ENCODE measurements at regions not wholly inside any gene's neighbourhood (a gene's known extent, or its start where the extent isn't known, plus 50 kb on each side); places are given as distances from the start of the nearest gene placed in this dataset.
"Not testable (repeated sequence)": the region's sequence is repeated elsewhere in the genome, so short reads cannot be mapped to it uniquely, and the experiment has no call there.

- no peak for DNase-seq
Observed at GRCh38 chr1:99539131-99539530, 106.8 kb upstream of the PALMD start.

- DNase-seq: peak; percentile 66
Observed at GRCh38 chr1:99540744-99541143, 105.2 kb upstream of the PALMD start.

DNA sequence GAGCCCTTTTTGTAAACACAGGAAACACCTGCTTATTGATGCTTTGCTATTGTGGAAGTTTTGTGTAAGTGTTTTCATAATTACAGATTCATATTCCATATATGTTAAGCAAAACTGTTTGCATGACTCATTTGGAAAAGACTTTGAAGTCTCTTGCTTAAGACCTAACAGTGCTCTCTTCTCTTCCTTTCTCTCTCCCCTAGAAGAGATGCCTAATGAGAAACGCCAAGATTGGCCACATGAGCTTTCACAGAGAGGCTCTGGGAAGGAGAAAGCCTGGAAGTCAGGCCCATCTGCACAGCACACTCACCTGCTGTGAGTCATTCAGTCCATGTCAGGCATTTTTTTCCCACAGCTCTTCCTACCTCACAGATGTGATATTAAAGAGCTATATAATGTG is 101.6 kb upstream of the PALMD start:
- peak; percentile 19 for DNase-seq

DNA sequence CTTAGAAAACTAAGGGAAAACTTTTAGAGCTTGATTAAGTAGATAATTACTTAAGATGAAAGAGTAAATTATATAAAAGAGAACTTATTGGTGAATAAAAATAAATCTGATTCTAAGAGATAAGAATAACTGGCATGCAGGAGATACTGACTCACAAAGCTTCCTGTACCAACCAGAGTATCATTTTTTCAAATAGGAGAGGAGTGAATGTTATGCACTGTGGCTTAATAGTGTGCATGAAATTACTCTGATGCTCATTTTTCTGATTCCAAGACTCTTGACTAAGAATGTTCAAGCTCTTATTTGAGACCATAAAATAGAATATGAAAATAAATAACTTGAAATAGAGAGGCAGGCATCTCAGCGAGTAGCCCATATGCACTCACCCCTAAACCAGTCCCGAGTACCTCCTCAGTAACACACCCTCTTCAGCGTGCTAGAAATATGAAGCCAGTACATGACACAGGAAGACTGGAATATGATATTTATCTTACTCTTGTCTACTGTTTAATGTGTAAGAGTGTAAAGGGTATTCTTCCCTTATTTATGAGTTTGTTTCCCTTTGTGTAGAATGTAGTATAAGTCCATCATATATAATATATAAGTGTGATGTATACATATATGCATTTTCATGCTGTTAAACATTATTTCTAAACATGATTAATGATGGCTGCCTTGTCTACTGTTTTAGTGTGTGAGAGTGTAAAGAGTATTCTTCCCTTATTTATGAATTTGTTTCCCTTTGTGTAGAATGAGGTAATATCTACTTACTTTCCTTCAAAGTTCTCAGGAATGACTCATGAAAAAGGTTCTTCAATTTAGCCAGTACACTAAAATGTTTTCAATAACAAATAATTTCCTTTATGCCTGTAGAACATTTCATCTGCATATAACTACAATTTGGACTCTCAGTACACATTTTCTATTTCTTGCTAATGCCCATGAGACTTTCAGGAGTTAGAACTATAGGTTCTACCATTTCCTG is 99.2 kb upstream of the PALMD start:
- peak; percentile 50 for DNase-seq

- DNase-seq: peak; percentile 54
Observed at GRCh38 chr1:99548943-99549605, 96.8 kb upstream of the PALMD start.

DNA sequence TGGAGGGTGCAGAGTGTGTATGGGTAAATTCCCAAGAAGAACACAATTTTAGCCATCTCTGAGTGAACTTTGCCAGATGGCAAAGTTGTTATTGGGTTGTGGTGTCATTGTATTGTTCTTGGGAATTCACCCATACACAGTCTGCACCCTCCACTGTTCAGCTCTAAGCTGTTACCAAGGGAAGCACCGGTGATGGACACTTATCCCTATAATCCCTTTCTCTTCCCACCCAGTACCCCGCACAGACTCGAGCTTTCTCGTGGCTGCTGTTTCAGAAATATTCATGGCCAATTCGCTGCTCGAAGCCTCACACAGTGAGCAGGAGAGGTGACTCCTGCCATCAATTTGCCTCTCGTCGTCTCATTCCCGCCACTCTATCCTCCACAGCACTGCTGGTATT is 95.7 kb upstream of the PALMD start:
- no peak for DNase-seq

DNA sequence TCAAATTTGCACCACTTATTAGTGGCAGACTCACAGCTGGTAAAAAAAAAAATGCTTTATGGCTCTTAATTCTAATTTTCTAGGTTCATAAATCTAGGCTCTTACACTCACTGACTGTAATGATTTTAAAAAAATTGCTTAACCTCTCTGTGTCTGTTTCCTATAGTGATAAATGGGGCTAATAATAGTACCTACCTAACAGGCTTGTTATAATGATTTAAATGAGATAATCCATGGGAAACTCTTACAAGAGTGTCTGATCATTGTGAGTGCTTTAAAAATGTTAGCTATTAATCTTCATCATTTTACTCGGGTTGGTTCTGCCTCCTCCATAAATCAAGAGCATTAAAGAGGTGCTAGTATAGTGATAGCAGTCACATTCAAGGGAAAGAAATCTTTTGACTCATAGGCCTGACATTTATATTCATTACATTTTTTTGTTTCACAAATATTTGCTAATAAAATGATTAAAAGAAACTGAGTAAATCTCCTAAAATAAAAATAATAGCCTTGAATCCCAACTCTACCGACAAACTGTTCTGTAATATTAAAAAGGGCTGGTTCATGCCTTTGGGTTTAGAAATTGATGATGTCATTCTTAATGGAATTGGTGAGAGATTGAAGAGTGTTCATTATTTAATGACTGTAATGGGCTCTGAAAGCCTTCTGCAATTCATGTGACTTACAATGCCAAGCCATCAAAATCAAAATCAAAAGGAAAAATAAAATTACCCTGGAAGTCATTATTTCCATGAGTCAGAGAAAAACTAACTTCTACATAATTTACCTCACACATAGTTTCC is 93.9 kb upstream of the PALMD start:
- no peak for DNase-seq

DNA sequence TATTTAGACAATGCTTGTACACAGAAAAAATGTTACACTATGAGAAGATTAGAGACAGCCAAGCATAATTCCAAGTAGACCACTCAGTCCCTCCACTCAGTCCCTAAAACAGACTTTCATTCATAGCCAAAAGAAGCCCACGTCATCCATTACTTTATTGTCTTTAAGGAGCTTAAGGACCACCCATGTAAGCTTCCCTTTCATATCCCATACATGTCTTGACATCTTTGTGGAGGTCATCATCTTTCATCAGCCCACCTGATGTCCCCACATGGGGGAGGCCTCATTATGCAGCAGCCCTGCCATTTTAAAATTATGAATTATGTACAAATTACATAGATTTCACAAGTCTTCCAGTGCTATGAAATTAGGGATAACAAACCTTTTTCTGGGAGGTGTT is 92.6 kb upstream of the PALMD start:
- DNase-seq: no peak

- DNase-seq: not testable (repeated sequence)
Observed at GRCh38 chr1:99553819-99554218, 92.1 kb upstream of the PALMD start.

DNA sequence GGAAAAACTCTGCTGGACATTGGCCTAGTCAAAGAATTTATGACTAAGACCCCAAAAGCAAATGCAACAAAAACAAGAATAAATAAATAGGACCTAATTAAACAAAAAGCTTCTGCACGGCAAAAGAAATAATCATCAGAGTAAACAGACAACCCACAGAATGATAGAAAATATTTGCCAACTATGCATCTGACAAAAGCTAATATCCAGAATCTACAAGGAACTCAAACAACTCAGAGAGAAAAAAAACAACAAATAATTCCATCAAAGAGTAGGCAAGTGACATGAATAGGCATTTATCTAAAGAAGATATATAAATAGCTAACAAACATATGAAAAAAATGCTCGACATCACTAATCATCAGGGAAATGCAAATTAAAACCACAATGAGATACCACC is 91.2 kb upstream of the PALMD start:
- DNase-seq: no peak

DNA sequence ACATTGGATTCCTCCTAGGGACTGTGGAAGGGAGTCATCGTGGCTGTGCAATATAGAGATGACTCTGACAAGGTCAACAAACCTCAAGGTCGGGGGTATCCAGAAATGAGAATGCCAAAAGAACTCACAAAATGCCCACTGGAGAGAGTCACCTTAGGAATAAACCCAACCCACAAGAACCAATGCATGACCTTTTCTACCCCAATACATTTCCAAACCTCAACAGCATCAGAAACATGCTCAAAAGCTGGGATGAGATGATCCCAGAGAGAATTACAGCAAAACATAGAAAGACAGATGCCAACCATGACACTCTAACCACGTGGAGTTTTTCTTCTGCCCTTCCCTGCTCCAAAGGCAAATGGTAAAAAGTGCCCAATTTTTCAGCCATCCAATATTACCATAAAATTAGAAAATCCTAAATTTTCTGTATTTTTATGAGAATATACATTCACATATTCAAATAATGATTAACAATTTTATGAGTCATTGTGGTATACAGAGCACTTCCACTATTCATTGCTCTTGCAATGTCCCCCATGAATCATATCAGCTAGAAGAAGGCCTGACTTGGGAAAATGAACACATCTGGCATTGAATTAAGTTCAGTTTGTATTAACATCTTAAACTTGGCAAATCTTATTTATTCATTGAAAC is 88.2 kb upstream of the PALMD start:
- peak; percentile 90 for DNase-seq

DNA sequence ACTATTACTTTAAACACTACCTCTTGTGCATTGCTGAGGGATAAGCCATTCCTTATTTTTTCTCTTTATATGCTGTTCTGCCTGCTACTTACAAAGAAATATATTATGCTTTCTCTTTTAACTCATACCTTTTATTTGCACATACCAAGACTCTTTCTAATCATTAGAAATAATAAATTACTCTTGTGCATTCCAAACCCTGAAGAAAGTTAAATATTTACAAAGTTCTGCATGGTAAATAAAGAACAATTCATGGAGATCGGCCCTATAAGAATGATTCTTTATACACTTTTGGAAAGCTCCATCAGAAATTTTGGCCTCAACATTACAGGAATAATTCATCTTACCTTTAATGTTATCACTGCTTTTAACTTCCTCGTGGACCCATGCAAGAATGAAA is 86.7 kb upstream of the PALMD start:
- no peak for DNase-seq

GRCh38 chr1:99560207-99561040 is 85.5 kb upstream of the PALMD start:
- no peak for DNase-seq

DNA sequence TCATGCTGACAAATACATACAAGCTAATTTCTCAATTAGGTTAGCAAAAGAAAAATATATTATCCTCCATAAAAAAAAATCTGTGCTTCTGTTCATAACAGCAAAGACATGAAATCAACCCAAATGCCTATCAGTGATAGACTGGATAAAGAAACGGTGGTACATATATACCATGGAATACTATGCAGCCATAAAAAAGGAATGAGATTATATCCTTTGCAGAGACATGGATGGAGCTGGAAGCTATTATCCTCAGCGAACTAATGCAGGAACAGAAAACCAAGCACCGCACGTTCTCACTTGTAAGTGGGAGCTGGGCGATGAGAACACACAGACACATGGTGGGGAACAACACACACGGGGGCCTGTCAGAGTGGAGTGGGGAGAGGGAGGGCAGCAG is 84.0 kb upstream of the PALMD start:
- no peak for DNase-seq

DNA sequence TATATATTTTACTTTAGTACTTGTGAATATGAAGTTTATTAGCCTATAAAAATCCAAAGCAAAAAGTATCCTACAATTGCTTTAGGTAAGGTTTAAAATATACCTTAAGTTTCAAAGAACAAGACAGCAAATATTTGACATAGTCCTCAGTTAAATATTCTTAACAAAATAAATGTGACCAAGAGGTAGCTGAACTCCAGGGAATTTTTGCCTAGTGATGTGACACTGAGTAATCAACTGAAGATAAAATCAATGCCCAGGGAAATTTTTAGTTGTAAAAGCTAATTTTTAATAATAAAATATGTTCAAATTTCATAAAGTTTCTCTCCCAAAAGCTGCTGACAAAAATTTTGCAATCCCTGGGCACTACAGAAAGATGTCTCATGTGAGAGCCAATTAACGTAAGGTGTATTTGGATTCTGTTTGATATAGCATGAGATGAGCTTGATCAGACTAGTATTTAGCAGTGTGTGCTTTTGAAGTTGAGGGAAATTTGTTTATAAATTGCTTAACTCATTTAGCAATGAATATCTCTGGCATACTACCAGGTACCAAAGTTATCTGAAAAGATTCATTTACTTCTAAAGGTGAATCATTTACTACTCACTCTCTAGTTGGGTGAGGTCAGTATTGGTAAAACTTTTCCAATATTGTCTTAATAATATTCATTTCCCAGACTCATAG is 80.2 kb upstream of the PALMD start:
- no peak for DNase-seq

DNA sequence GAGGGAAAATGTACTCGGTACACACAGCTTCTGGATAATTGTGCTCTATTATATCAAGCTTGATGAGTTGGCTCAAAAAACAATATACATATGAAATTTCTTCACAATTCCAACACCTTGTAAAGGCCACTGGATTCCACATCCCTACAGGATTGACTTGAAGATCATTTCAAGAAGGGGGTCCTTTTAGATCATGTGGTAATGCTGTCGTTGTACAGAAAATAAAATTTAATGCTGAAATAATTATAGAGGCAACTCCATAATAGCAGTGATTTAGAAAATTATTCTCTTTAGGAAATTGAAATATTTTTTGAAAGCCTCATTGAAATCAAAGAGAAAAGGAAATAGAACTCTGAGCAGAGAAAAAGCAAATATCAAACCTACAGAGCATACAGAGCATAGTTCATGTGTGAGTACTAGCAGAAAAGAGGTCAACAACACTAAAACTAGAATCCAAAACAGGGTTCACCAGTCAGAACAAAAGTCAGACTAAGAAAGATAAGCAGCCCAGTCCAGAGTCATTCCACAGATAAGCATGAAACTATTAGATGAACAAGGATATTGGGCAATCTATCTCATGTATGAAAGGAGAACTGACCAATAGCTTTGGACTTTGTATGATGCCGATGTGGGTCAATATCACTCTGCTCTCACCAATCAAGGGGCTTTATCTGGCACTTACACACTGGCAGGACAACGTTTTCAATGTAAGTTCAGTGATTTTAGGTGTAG is 79.5 kb upstream of the PALMD start:
- DNase-seq: no peak

DNA sequence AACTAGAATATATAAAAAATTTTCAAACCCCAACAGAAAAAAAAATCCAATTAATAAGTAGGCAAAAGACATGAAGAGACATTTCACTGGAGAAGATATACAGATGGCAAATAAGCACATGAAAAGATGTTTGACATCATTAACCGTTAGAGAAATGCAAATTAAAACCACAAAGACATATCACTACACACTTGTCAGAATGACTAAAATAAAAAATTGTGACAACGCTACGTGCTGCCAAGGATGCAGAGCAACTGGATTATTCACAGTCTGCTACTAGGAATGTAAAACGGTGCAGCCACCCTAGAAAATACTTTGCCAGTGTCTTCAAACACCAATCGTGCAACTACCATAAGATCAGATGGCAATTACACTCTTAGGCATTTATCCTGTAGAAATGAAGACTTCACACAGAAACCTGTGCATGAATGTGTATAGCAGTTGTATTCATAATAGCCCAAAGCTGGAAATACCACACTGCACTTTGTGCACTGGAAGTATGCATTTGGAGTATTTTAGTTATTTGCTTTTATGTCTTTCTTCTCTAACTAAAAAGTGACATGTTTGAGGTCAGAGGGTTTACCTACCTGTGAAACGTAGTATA is 75.3 kb upstream of the PALMD start:
- peak; percentile 21 for DNase-seq

DNA sequence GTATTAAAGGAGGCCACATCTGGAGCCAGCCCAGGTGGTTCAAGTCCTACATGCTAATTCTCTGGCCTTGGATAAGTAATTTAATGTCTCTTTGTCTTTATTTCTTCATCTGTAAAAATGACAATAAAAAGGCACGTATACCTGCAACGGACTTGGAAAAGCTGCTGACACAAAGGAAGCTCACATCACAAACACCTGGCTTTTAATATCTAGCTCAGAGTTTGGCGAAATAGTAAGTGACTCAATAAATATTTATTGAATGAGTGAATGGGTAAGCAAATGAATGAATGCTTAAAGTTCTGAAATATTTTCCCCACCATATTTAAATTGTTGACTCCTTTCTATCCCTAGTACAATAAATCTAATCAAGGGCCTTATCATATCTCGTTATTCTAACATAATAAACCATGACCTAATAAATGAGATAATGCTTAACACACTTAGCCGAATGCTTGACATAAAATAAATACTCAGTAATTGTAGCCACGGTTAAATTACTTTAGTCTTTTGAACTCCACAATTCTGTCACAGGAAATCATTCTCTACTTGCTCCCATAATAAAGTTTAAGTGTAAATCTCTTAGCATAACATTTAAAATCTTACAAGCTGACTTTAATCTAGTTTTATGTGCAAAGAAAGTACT is 74.7 kb upstream of the PALMD start:
- no peak for DNase-seq

Data from fibroblast of skin of back (primary cell).